A172 (cell line): ENCODE measurements at regions not wholly inside any gene's neighbourhood (a gene's known extent, or its start where the extent isn't known, plus 50 kb on each side); places are given as distances from the start of the nearest gene placed in this dataset.
"Not testable (repeated sequence)": the region's sequence is repeated elsewhere in the genome, so short reads cannot be mapped to it uniquely, and the experiment has no call there.

Experiments used
- DNase-seq: peaks from one replicate; pipeline ENCODE4 v3.0.0-alpha.2; 2015; ENCODE audit warnings: low spot score

- no peak for DNase-seq
Observed at GRCh38 chr10:81109200-81109752, 571.6 kb downstream of the SH2D4B start.

- DNase-seq, result peak; percentile 57
Observed at GRCh38 chr10:81116201-81116600, 578.5 kb downstream of the SH2D4B start.

- DNase-seq, result peak; percentile 67
Observed at GRCh38 chr10:81116990-81117389, 579.3 kb downstream of the SH2D4B start.

- DNase-seq, result peak; percentile 10
Observed at GRCh38 chr10:81127931-81128330, 590.2 kb downstream of the SH2D4B start.

GRCh38 chr10:81130014-81130413 is 592.3 kb downstream of the SH2D4B start:
- no peak for DNase-seq

GRCh38 chr10:81135851-81136250 is 598.1 kb downstream of the SH2D4B start:
- DNase-seq, result no peak

GRCh38 chr10:81136261-81136660 is 598.6 kb downstream of the SH2D4B start:
- DNase-seq, result no peak

- no peak for DNase-seq
Observed at GRCh38 chr10:81145975-81146374, 608.3 kb downstream of the SH2D4B start.

- DNase-seq, result no peak
Observed at GRCh38 chr10:81146436-81146835, 608.7 kb downstream of the SH2D4B start.

GRCh38 chr10:81152656-81153055 is 615.0 kb downstream of the SH2D4B start:
- no peak for DNase-seq

- DNase-seq, result no peak
Observed at GRCh38 chr10:81157681-81158080, 620.0 kb downstream of the SH2D4B start.

- no peak for DNase-seq
Observed at GRCh38 chr10:81177651-81178244, 640.0 kb downstream of the SH2D4B start.

- DNase-seq, result no peak
Observed at GRCh38 chr10:81179324-81179723, 641.6 kb downstream of the SH2D4B start.

GRCh38 chr10:81179805-81180452 is 642.2 kb downstream of the SH2D4B start:
- peak; percentile 50 for DNase-seq

- DNase-seq, result no peak
Observed at GRCh38 chr10:81182296-81182695, 644.6 kb downstream of the SH2D4B start.

GRCh38 chr10:81192221-81192788 is 654.6 kb downstream of the SH2D4B start:
- DNase-seq, result no peak

- DNase-seq, result no peak
Observed at GRCh38 chr10:81200801-81201200, 663.1 kb downstream of the SH2D4B start.

GRCh38 chr10:81207359-81207758 is 667.6 kb upstream of the NRG3 start:
- DNase-seq, result not testable (repeated sequence)

GRCh38 chr10:81213370-81213769 is 661.6 kb upstream of the NRG3 start:
- DNase-seq, result no peak

- peak; percentile 2 for DNase-seq
Observed at GRCh38 chr10:81215498-81215897, 659.5 kb upstream of the NRG3 start.

- no peak for DNase-seq
Observed at GRCh38 chr10:81216949-81217348, 658.0 kb upstream of the NRG3 start.

- DNase-seq, result no peak
Observed at GRCh38 chr10:81218307-81218706, 656.7 kb upstream of the NRG3 start.

- DNase-seq, result no peak
Observed at GRCh38 chr10:81219758-81220157, 655.2 kb upstream of the NRG3 start.
